ENCODE measurements at regions not wholly inside any gene's neighbourhood (a gene's known extent, or its start where the extent isn't known, plus 50 kb on each side); places are given as distances from the start of the nearest gene placed in this dataset.

DNA sequence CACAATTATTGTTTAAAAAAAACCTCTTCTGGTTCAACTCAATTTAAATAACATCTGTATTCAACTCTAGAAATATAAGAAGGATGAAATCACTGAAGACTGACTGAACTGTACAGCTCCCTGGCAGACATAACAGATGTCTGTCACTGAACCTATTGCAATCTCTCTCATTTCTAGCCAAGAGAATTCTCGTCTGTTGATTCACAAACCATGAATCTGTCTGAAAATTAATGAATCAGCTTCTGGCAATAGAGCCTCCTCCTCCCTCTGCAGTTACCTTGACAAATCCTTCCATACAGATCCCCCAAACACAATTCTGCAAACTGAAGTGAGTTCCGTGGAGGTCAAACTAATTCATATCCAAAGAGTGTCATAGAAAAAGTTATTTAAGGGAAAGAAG lies 561.4 kb downstream of the PYDC2 start:
- no peak overlapping the region for H3K27ac ChIP-seq (ENCODE audit: low read depth, low read length)
- Mint-ChIP-seq H3K4me1 (no peaks in the 10 kb centered on the region), H3K27me3 (no peaks in the 10 kb centered on the region), H3K36me3 (no peaks in the 10 kb centered on the region), H3K9me3 (peaks cover 0 to 14% (median 2%) of the 10 kb centered on the region in 11 donors), H3K4me3 (no peak overlapping the region), H3K27ac (no peak overlapping the region)
- ChIA-PET POLR2A (no interaction called here), CTCF (no interaction called here)
- no peaks in the 10 kb centered on the region for H3K27me3 ChIP-seq (ENCODE audit: control insufficient read depth in 2 of 2, insufficient read depth in 2 of 2, low read length in 2 of 2)
- H3K36me3 ChIP-seq (ENCODE audit: control insufficient read depth in 2 of 3, insufficient read depth in 3 of 3, low read length in 3 of 3), result no peaks in the 10 kb centered on the region
- intact Hi-C loops (cut with micrococcal nuclease), result no loop called here
- H3K4me1 ChIP-seq (ENCODE audit: control insufficient read depth in 2 of 2, insufficient read depth in 2 of 2, low read length in 2 of 2), result no peaks in the 10 kb centered on the region
- no peak for ATAC-seq
- no peak overlapping the region for H3K4me3 ChIP-seq (ENCODE audit: low read length)
- no peak for DNase-seq
- H3K9me3 ChIP-seq (ENCODE audit: control insufficient read depth in 2 of 3, low read length in 3 of 3), result peaks cover 0 to 4% (median 0%) of the 10 kb centered on the region in 3 experiments

DNA sequence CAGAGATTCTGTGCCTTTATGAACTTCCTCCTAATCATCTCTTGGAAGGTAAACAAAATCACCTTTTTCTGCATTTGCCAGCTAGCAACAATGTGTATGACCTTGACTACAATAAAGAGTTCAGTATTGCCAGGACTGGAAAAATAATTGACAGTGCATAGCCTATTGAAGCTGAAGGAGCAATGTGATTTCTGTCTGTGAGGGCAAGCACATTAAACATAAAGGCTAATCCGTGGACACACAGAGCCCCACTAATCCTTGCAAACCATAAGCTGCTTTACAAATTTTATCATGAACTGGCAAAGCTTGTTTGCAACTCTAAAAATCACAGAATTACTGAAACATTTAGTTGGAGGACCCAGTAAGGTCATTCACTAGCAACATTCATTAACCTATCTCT lies 563.8 kb downstream of the PYDC2 start:
- Histone ChIP-seq H3K36me3 (ENCODE audit: control insufficient read depth in 2 of 3, insufficient read depth in 3 of 3, low read length in 3 of 3) (no peaks in the 10 kb centered on the region), H3K27me3 (ENCODE audit: control insufficient read depth in 2 of 2, insufficient read depth in 2 of 2, low read length in 2 of 2) (no peaks in the 10 kb centered on the region), H3K27ac (ENCODE audit: low read depth, low read length) (no peak overlapping the region), H3K4me1 (ENCODE audit: control insufficient read depth in 2 of 2, insufficient read depth in 2 of 2, low read length in 2 of 2) (no peaks in the 10 kb centered on the region), H3K4me3 (ENCODE audit: low read length) (no peak overlapping the region), H3K9me3 (ENCODE audit: control insufficient read depth in 2 of 3, low read length in 3 of 3) (peaks cover 0 to under 1% (median 0%) of the 10 kb centered on the region in 3 experiments)
- no peaks in the 10 kb centered on the region for H3K27me3 Mint-ChIP-seq
- no peak overlapping the region for H3K27ac Mint-ChIP-seq
- ATAC-seq, result no peak
- H3K4me1 Mint-ChIP-seq, result no peaks in the 10 kb centered on the region
- DNase-seq, result no peak
- peaks cover 0 to 20% (median 0%) of the 10 kb centered on the region in 11 donors for H3K9me3 Mint-ChIP-seq
- CTCF ChIA-PET, result no interaction called here
- H3K4me3 Mint-ChIP-seq, result no peak overlapping the region
- POLR2A ChIA-PET, result no interaction called here
- no peaks in the 10 kb centered on the region for H3K36me3 Mint-ChIP-seq
- intact Hi-C loops (cut with micrococcal nuclease), result no loop called here

DNA sequence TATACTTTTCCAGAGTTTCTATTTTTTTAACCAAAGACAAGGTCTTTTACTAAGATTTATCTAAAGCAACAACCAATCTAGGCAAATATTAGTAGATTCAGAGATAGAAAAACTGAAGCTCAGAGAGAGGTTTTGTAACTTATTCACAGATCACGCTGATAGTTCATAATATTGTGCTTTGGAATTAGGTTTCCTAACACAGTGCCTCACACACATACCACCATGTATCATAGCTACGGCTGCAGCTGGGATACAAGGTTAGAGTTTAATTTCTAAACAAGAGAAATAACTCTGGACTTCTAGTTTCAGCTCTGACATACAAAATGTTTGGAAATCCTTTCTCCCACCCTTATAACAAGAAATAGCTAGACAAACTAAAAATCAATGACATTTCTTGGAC lies 565.7 kb downstream of the PYDC2 start:
- Histone ChIP-seq H3K4me1 (ENCODE audit: control insufficient read depth in 2 of 2, insufficient read depth in 2 of 2, low read length in 2 of 2) (no peaks in the 10 kb centered on the region), H3K27me3 (ENCODE audit: control insufficient read depth in 2 of 2, insufficient read depth in 2 of 2, low read length in 2 of 2) (no peaks in the 10 kb centered on the region), H3K9me3 (ENCODE audit: control insufficient read depth in 2 of 3, low read length in 3 of 3) (no peaks in the 10 kb centered on the region), H3K27ac (ENCODE audit: low read depth, low read length) (no peak overlapping the region), H3K4me3 (ENCODE audit: low read length) (no peak overlapping the region), H3K36me3 (ENCODE audit: control insufficient read depth in 2 of 3, insufficient read depth in 3 of 3, low read length in 3 of 3) (no peaks in the 10 kb centered on the region)
- no peak overlapping the region for H3K27ac Mint-ChIP-seq
- ChIA-PET POLR2A (no interaction called here), CTCF (no interaction called here)
- H3K9me3 Mint-ChIP-seq, result peaks cover 0 to 13% (median 0%) of the 10 kb centered on the region in 11 donors
- intact Hi-C loops (cut with micrococcal nuclease), result no loop called here
- no peak for DNase-seq
- H3K4me3 Mint-ChIP-seq, result no peak overlapping the region
- no peak for ATAC-seq
- no peaks in the 10 kb centered on the region for H3K27me3 Mint-ChIP-seq
- H3K4me1 Mint-ChIP-seq, result no peaks in the 10 kb centered on the region
- no peaks in the 10 kb centered on the region for H3K36me3 Mint-ChIP-seq

GRCh38 chr3:192031941-192032340 lies 571.0 kb downstream of the PYDC2 start:
- ATAC-seq, result no peak
- Histone ChIP-seq H3K4me3 (ENCODE audit: low read length) (no peak overlapping the region), H3K9me3 (ENCODE audit: control insufficient read depth in 2 of 3, low read length in 3 of 3) (no peaks in the 10 kb centered on the region), H3K36me3 (ENCODE audit: control insufficient read depth in 2 of 3, insufficient read depth in 3 of 3, low read length in 3 of 3) (no peaks in the 10 kb centered on the region), H3K4me1 (ENCODE audit: control insufficient read depth in 2 of 2, insufficient read depth in 2 of 2, low read length in 2 of 2) (no peaks in the 10 kb centered on the region), H3K27ac (ENCODE audit: low read depth, low read length) (no peak overlapping the region), H3K27me3 (ENCODE audit: control insufficient read depth in 2 of 2, insufficient read depth in 2 of 2, low read length in 2 of 2) (no peaks in the 10 kb centered on the region)
- DNase-seq, result no peak
- no peaks in the 10 kb centered on the region for H3K4me1 Mint-ChIP-seq
- intact Hi-C loops (cut with micrococcal nuclease), result no loop called here
- CTCF ChIA-PET, result no interaction called here
- H3K9me3 Mint-ChIP-seq, result peaks cover 0 to 18% (median 4%) of the 10 kb centered on the region in 11 donors
- H3K36me3 Mint-ChIP-seq, result no peaks in the 10 kb centered on the region
- H3K27me3 Mint-ChIP-seq, result no peaks in the 10 kb centered on the region
- H3K4me3 Mint-ChIP-seq, result no peak overlapping the region
- H3K27ac Mint-ChIP-seq, result no peak overlapping the region
- POLR2A ChIA-PET, result no interaction called here

DNA sequence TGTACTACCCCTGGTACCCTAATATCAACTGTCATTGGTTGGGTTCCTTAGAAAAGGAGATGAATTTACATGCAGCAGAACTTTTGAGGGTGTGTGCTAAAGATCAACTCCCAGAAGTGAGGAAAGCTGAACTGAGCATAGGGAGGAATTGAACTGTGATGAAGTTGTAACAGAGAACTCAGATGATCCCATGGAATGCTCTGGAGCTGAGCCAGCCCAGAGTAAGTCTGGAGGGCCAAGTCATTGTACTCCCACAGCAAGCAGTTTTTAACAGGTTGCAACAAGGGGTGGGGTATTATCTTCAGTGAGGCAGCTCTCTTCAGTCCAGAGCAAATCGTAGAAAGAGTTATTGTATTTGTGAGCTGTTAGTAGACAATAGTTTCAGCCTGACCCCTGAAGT lies 572.3 kb downstream of the PYDC2 start:
- ATAC-seq, result no peak
- Mint-ChIP-seq H3K36me3 (no peaks in the 10 kb centered on the region), H3K4me3 (no peak overlapping the region), H3K9me3 (peaks cover 0 to 18% (median 4%) of the 10 kb centered on the region in 11 donors), H3K27ac (no peak overlapping the region), H3K4me1 (no peaks in the 10 kb centered on the region), H3K27me3 (no peaks in the 10 kb centered on the region)
- H3K27me3 ChIP-seq (ENCODE audit: control insufficient read depth in 2 of 2, insufficient read depth in 2 of 2, low read length in 2 of 2), result no peaks in the 10 kb centered on the region
- H3K9me3 ChIP-seq (ENCODE audit: control insufficient read depth in 2 of 3, low read length in 3 of 3), result no peaks in the 10 kb centered on the region
- H3K4me1 ChIP-seq (ENCODE audit: control insufficient read depth in 2 of 2, insufficient read depth in 2 of 2, low read length in 2 of 2), result no peaks in the 10 kb centered on the region
- H3K27ac ChIP-seq (ENCODE audit: low read depth, low read length), result no peak overlapping the region
- no peak for DNase-seq
- H3K4me3 ChIP-seq (ENCODE audit: low read length), result no peak overlapping the region
- ChIA-PET POLR2A (no interaction called here), CTCF (no interaction called here)
- intact Hi-C loops (cut with micrococcal nuclease), result no loop called here
- no peaks in the 10 kb centered on the region for H3K36me3 ChIP-seq (ENCODE audit: control insufficient read depth in 2 of 3, insufficient read depth in 3 of 3, low read length in 3 of 3)

DNA sequence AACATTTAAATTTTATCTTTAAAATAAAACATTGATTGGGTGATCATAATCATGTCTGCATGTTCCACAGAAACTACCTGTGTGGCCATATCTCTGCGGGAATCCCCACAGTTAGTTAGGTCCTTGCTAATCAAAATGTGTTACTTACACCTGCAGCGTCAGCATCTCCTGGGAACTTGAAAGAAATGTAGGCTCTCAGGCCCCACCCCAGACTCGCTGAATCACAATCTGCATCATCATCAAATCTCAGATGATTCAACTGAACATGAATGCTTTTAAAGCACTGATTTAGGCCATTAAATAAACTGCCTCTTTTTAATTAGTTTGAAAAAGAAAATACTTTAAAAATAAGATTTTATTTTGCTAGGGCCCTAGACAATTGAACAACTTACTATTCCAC lies 577.8 kb downstream of the PYDC2 start:
- Mint-ChIP-seq H3K36me3 (peaks cover 0 to 6% (median 0%) of the 10 kb centered on the region in 5 donors), H3K27ac (no peak overlapping the region), H3K4me3 (no peak overlapping the region), H3K27me3 (no peaks in the 10 kb centered on the region), H3K4me1 (no peaks in the 10 kb centered on the region), H3K9me3 (peaks cover 0 to 10% (median 4%) of the 10 kb centered on the region in 11 donors)
- H3K27me3 ChIP-seq (ENCODE audit: control insufficient read depth in 2 of 2, insufficient read depth in 2 of 2, low read length in 2 of 2), result no peaks in the 10 kb centered on the region
- ATAC-seq (no peak), DNase-seq (no peak)
- intact Hi-C loops (cut with micrococcal nuclease), result no loop called here
- H3K36me3 ChIP-seq (ENCODE audit: control insufficient read depth in 2 of 3, insufficient read depth in 3 of 3, low read length in 3 of 3), result no peaks in the 10 kb centered on the region
- ChIA-PET POLR2A (no interaction called here), CTCF (no interaction called here)
- H3K4me1 ChIP-seq (ENCODE audit: control insufficient read depth in 2 of 2, insufficient read depth in 2 of 2, low read length in 2 of 2), result no peaks in the 10 kb centered on the region
- H3K4me3 ChIP-seq (ENCODE audit: low read length), result no peak overlapping the region
- H3K9me3 ChIP-seq (ENCODE audit: control insufficient read depth in 2 of 3, low read length in 3 of 3), result no peaks in the 10 kb centered on the region
- H3K27ac ChIP-seq (ENCODE audit: low read depth, low read length), result no peak overlapping the region

DNA sequence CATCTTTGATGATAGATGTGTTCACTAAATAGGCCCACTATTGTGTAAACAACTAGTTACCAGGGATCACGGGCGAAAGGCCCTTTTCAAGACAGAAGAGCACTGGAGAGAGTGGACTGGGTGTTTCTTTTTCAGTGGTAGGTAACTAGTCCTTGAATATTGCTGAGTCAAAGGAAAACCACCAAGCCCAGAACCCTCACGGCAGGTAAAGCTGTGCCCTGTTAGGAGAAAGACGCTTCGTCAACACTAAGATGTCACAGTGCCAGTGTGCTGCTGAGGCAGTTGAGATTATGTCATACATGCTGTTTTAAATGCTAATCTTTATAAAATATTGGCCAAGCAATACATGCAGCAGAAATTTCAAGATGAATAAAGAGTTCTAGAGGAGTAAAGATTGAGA lies 578.6 kb downstream of the PYDC2 start:
- H3K9me3 Mint-ChIP-seq, result peaks cover 0 to 10% (median 4%) of the 10 kb centered on the region in 11 donors
- H3K27ac Mint-ChIP-seq, result no peak overlapping the region
- H3K4me3 ChIP-seq (ENCODE audit: low read length), result no peak overlapping the region
- no peaks in the 10 kb centered on the region for H3K4me1 ChIP-seq (ENCODE audit: control insufficient read depth in 2 of 2, insufficient read depth in 2 of 2, low read length in 2 of 2)
- CTCF ChIA-PET, result no interaction called here
- H3K27me3 Mint-ChIP-seq, result no peaks in the 10 kb centered on the region
- H3K36me3 ChIP-seq (ENCODE audit: control insufficient read depth in 2 of 3, insufficient read depth in 3 of 3, low read length in 3 of 3), result no peaks in the 10 kb centered on the region
- no peaks in the 10 kb centered on the region for H3K27me3 ChIP-seq (ENCODE audit: control insufficient read depth in 2 of 2, insufficient read depth in 2 of 2, low read length in 2 of 2)
- H3K4me3 Mint-ChIP-seq, result no peak overlapping the region
- ATAC-seq (no peak), DNase-seq (no peak)
- POLR2A ChIA-PET, result no interaction called here
- peaks cover 0 to 6% (median 0%) of the 10 kb centered on the region in 5 donors for H3K36me3 Mint-ChIP-seq
- intact Hi-C loops (cut with micrococcal nuclease), result no loop called here
- H3K4me1 Mint-ChIP-seq, result no peaks in the 10 kb centered on the region
- H3K27ac ChIP-seq (ENCODE audit: low read depth, low read length), result no peak overlapping the region
- H3K9me3 ChIP-seq (ENCODE audit: control insufficient read depth in 2 of 3, low read length in 3 of 3), result no peaks in the 10 kb centered on the region

Measured in naive thymus-derived CD4-positive, alpha-beta T cell (primary cell).